Ovary (tissue), 7 donors: ENCODE measurements at regions not wholly inside any gene's neighbourhood (a gene's known extent, or its start where the extent isn't known, plus 50 kb on each side); places are given as distances from the start of the nearest gene placed in this dataset.

Experiments used
- DNase-seq, 5 donors: peaks; one replicate each; pipeline ENCODE4 v3.0.0-alpha.2; 2019 to 2020
- H3K27ac ChIP-seq, 2 donors: fragments of 200-600 bp; one replicate each; pipeline versions ENCODE4 v1.5.1 to v1.8.0; 2019 to 2022
- H3K27me3 ChIP-seq: fragments of 200-600 bp; one replicate; pipeline ENCODE4 v1.8.0; 2022
- H3K36me3 ChIP-seq: fragments of 200-600 bp; sonication (generic); one replicate; pipeline ENCODE4 v1.5.1; 2019
- H3K4me1 ChIP-seq: one replicate; pipeline ENCODE4 v1.8.1; 2013; ENCODE audit warnings: mild to moderate bottlenecking, moderate library complexity; ENCODE audit not compliant: insufficient read depth
- H3K4me3 ChIP-seq: fragments of 200-600 bp; sonication (generic); one replicate; pipeline ENCODE4 v1.5.1; 2017
- H3K9me3 ChIP-seq, 2 donors: fragments of 200-600 bp in 1 of 2; sonication (generic) in 1 of 2; one replicate each; pipeline versions ENCODE4 v1.5.1 to v1.8.1; 2013 to 2019; ENCODE audit warnings: mild to moderate bottlenecking in 1 of 2, moderate library complexity in 1 of 2
- CTCF ChIP-seq, 3 donors: fragments of 450-650 bp in 2 of 3; fragments of 200-600 bp in 1 of 3; IDR thresholded peaks; one replicate each; pipeline versions ENCODE4 v1.5.1 to v1.8.0; 2016 to 2022; ENCODE audit warnings: antibody characterized with exemption in 3 of 3, mild to moderate bottlenecking in 1 of 3
- EP300 ChIP-seq: sonication (generic); formaldehyde crosslinking; IDR thresholded peaks from one replicate; pipeline ENCODE4 v1.6.1; 2017; ENCODE audit warnings: antibody characterized with exemption
- POLR2A ChIP-seq: fragments of 450-650 bp; IDR thresholded peaks from one replicate; pipeline ENCODE4 v1.6.1; 2017; ENCODE audit warnings: antibody characterized with exemption, mild to moderate bottlenecking, moderate library complexity
- WGBS, 3 donors: extraction: QIAGEN DNeasy Blood & Tissue Kit in 1 of 3; methylation state at CpG; one replicate each; pipeline versions ENCODE4 v1.1.5 to v1.1.7; 2013 to 2017; 5-methylcytosine and 5-hydroxymethylcytosine counted together
- intact Hi-C, 4 donors: fragments of 100-400 bp; cut with DNase I; formaldehyde crosslinking; loops; one replicate each; pipeline versions ENCODE4 v1.11.0 to v1.15.1; 2022 to 2023
- donor health status: DM: no; HTN: no; CAD: no; lungs with moderate emphysema.
- donor health status: DM: no; HTN: no; CAD: no.
- donor health status: Bipolar disorder and iron deficiency.
- donor health status: DM: no; HTN: no; CAD: no.
- donor health status: DM: yes; HTN: yes; CAD: no.

GRCh38 chr17:73744411-73744810 is 100.2 kb upstream of the SDK2 start:
- intact Hi-C loops = no loop called here
- WGBS, 3 donors = 77 to 87% (median 84%) methylated on average over 7 of the region's 7 CpGs
- TF ChIP-seq CTCF (IDR thresholded peaks at IDR 0.05) (no peak), EP300 (no peak), POLR2A (no peak)
- H3K9me3 ChIP-seq = no peaks in the 10 kb centered on the region
- no peaks in the 10 kb centered on the region for H3K27me3 ChIP-seq
- no peak overlapping the region for H3K4me3 ChIP-seq
- no peak overlapping the region for H3K27ac ChIP-seq
- DNase-seq = no peak
- H3K4me1 ChIP-seq = no peaks in the 10 kb centered on the region
- no peaks in the 10 kb centered on the region for H3K36me3 ChIP-seq

GRCh38 chr17:73746314-73747073 is 102.2 kb upstream of the SDK2 start:
- Histone ChIP-seq H3K27me3 (no peaks in the 10 kb centered on the region), H3K4me1 (no peaks in the 10 kb centered on the region), H3K27ac (no peak overlapping the region), H3K4me3 (no peak overlapping the region), H3K9me3 (no peaks in the 10 kb centered on the region), H3K36me3 (no peaks in the 10 kb centered on the region)
- intact Hi-C loops = no loop called here
- TF ChIP-seq POLR2A (no peak), CTCF (IDR thresholded peaks at IDR 0.05) (no peak), EP300 (no peak)
- DNase-seq = no peak
- whole genome bisulfite sequencing, 3 donors = 66 to 69% (median 67%) methylated on average over 12 of the region's 12 CpGs

- DNase-seq = no peak
- Histone ChIP-seq H3K27me3 (no peaks in the 10 kb centered on the region), H3K4me1 (no peaks in the 10 kb centered on the region), H3K9me3 (no peaks in the 10 kb centered on the region), H3K4me3 (no peak overlapping the region), H3K36me3 (no peaks in the 10 kb centered on the region), H3K27ac (no peak overlapping the region)
- intact Hi-C loops = no loop called here
- no peak for TF ChIP-seq EP300
- TF ChIP-seq POLR2A = no peak
- no peak for TF ChIP-seq CTCF (IDR thresholded peaks at IDR 0.05)
- WGBS, 3 donors = 82 to 86% (median 85%) methylated on average over 15 of the region's 15 CpGs
Measured at GRCh38 chr17:73747221-73748002, 103.2 kb upstream of the SDK2 start.

- intact Hi-C loops = no loop called here
- WGBS, 3 donors = 34 to 67% (median 42%) methylated on average over 18 of the region's 18 CpGs
- no peak for DNase-seq
- Histone ChIP-seq H3K4me1 (no peaks in the 10 kb centered on the region), H3K36me3 (no peaks in the 10 kb centered on the region), H3K27me3 (no peaks in the 10 kb centered on the region), H3K4me3 (no peak overlapping the region), H3K27ac (no peak overlapping the region), H3K9me3 (no peaks in the 10 kb centered on the region)
- TF ChIP-seq CTCF (IDR thresholded peaks at IDR 0.05) = no peak
- no peak for TF ChIP-seq EP300
- no peak for TF ChIP-seq POLR2A
Measured at GRCh38 chr17:73748508-73748907, 104.3 kb upstream of the SDK2 start.
